Trophoblast cell (in vitro differentiated cells and primary cell): ENCODE measurements at regions not wholly inside any gene's neighbourhood (a gene's known extent, or its start where the extent isn't known, plus 50 kb on each side); places are given as distances from the start of the nearest gene placed in this dataset.

Experiments
- DNase-seq, 2 donors: peaks; one replicate each; pipeline ENCODE4 v3.0.0-alpha.2; 2016
- H2AFZ ChIP-seq: 2 replicates; pipeline ENCODE4 v1.6.1; 2013; ENCODE audit warnings: low read length, moderate library complexity, mild to moderate bottlenecking; ENCODE audit not compliant: insufficient read depth, poor library complexity
- H2AK5ac ChIP-seq: 2 replicates; pipeline ENCODE4 v1.6.1; 2013; ENCODE audit warnings: mild to moderate bottlenecking, low read length
- H2BK120ac ChIP-seq: 2 replicates; pipeline ENCODE4 v1.6.1; 2013; ENCODE audit warnings: low read length, mild to moderate bottlenecking, moderate library complexity; ENCODE audit not compliant: insufficient read depth, poor library complexity
- H2BK12ac ChIP-seq: 2 replicates; pipeline ENCODE4 v1.6.1; 2013; ENCODE audit warnings: mild to moderate bottlenecking, low read length, moderate library complexity
- H2BK5ac ChIP-seq: 2 replicates; pipeline ENCODE4 v1.6.1; 2013; ENCODE audit warnings: low read length, low read depth, moderate library complexity, mild to moderate bottlenecking; ENCODE audit not compliant: poor library complexity
- H3K14ac ChIP-seq: 2 replicates; pipeline ENCODE4 v1.6.1; 2013; ENCODE audit warnings: mild to moderate bottlenecking, low read length
- H3K18ac ChIP-seq: 2 replicates; pipeline ENCODE4 v1.6.1; 2013; ENCODE audit warnings: mild to moderate bottlenecking, low read length
- H3K23ac ChIP-seq: 2 replicates; pipeline ENCODE4 v1.6.1; 2013; ENCODE audit warnings: low read length
- H3K27ac ChIP-seq: 2 replicates; pipeline ENCODE4 v1.5.1; 2013; ENCODE audit warnings: low read depth, mild to moderate bottlenecking, inconsistent platforms, low read length, moderate library complexity
- H3K27me3 ChIP-seq: 2 replicates; pipeline ENCODE4 v1.6.1; 2013; ENCODE audit warnings: inconsistent platforms, mild to moderate bottlenecking, low read length, moderate library complexity; ENCODE audit not compliant: insufficient read depth
- H3K36me3 ChIP-seq, 2 experiments: 1 replicate in 1 of 2; 2 replicates in 1 of 2; pipeline ENCODE4 v1.6.1; 2013; ENCODE audit warnings: low read length in 2 of 2, mild to moderate bottlenecking in 2 of 2, moderate library complexity in 1 of 2; ENCODE audit not compliant: insufficient read depth in 2 of 2, control insufficient read depth in 1 of 2
- H3K4ac ChIP-seq: 2 replicates; pipeline ENCODE4 v1.6.1; 2013; ENCODE audit warnings: low read depth, mild to moderate bottlenecking, low read length, moderate library complexity
- H3K4me1 ChIP-seq, 2 experiments: 1 replicate in 1 of 2; 2 replicates in 1 of 2; pipeline ENCODE4 v1.6.1; 2013; ENCODE audit warnings: low read length in 2 of 2, mild to moderate bottlenecking in 2 of 2, moderate library complexity in 1 of 2; ENCODE audit not compliant: insufficient read depth in 2 of 2, control insufficient read depth in 1 of 2
- H3K4me2 ChIP-seq: 2 replicates; pipeline ENCODE4 v1.6.1; 2013; ENCODE audit warnings: inconsistent platforms, mild to moderate bottlenecking, low read length, moderate library complexity
- H3K4me3 ChIP-seq: 2 replicates; pipeline ENCODE4 v1.5.1; 2013; ENCODE audit warnings: mild to moderate bottlenecking, low read depth, low read length, inconsistent platforms
- H3K79me1 ChIP-seq: one replicate; pipeline ENCODE4 v1.6.1; 2013; ENCODE audit warnings: low read length
- H3K79me2 ChIP-seq: 2 replicates; pipeline ENCODE4 v1.6.1; 2013; ENCODE audit warnings: low read length, mild to moderate bottlenecking; ENCODE audit not compliant: control insufficient read depth, insufficient read depth, poor library complexity
- H3K9ac ChIP-seq: 2 replicates; pipeline ENCODE4 v1.6.1; 2013; ENCODE audit warnings: mild to moderate bottlenecking, low read length
- H3K9me3 ChIP-seq: 2 replicates; pipeline ENCODE4 v1.6.1; 2013; ENCODE audit warnings: low read depth, mild to moderate bottlenecking, control low read depth, inconsistent platforms, low read length; ENCODE audit not compliant: insufficient read depth
- H4K12ac ChIP-seq: 2 replicates; pipeline ENCODE4 v1.6.1; 2013; ENCODE audit warnings: low read depth, mild to moderate bottlenecking, low read length, moderate library complexity
- H4K8ac ChIP-seq: 2 replicates; pipeline ENCODE4 v1.6.1; 2013; ENCODE audit warnings: low read depth, mild to moderate bottlenecking, low read length, moderate library complexity
- H4K91ac ChIP-seq: one replicate; pipeline ENCODE4 v1.6.1; 2013; ENCODE audit warnings: low read depth, mild to moderate bottlenecking, low read length, moderate library complexity
- WGBS: extraction: QIAGEN DNeasy Blood & Tissue Kit; methylation state at CpG from one replicate; pipeline ENCODE4 v1.1.7; 2013; ENCODE audit warnings: missing lambda C conversion rate; ENCODE audit not compliant: insufficient read length, insufficient coverage; ENCODE audit errors: extremely low coverage; 5-methylcytosine and 5-hydroxymethylcytosine counted together

GRCh38 chr12:58177366-58177765 lies 236.0 kb downstream of the ATP23 start:
- no peak overlapping the region for H4K91ac ChIP-seq

GRCh38 chr12:58184212-58184611 lies 242.8 kb downstream of the ATP23 start:
- Histone ChIP-seq H3K4ac (no peak overlapping the region), H3K79me2 (no peaks in the 10 kb centered on the region), H3K14ac (no peak overlapping the region), H2AFZ (no peak overlapping the region), H2AK5ac (no peak overlapping the region), H4K12ac (no peak overlapping the region), H3K4me3 (no peak overlapping the region), H3K9ac (no peak overlapping the region), H3K4me2 (no peak overlapping the region), H3K4me1 (no peaks in the 10 kb centered on the region), H4K8ac (no peak overlapping the region), H4K91ac (no peak overlapping the region), H2BK120ac (no peak overlapping the region), H2BK5ac (no peak overlapping the region), H3K9me3 (no peaks in the 10 kb centered on the region), H3K27me3 (no peaks in the 10 kb centered on the region), H3K27ac (no peak overlapping the region), H3K18ac (no peak overlapping the region), H3K23ac (no peak overlapping the region), H3K79me1 (no peaks in the 10 kb centered on the region), H2BK12ac (no peak overlapping the region), H3K36me3 (no peaks in the 10 kb centered on the region)
- DNase-seq, result no peak

More at GRCh38 chr12:58177366-58177765, 236.0 kb downstream of the ATP23 start:
- Histone ChIP-seq H2BK5ac (no peak overlapping the region), H4K8ac (no peak overlapping the region), H3K36me3 (no peaks in the 10 kb centered on the region), H3K4me1 (no peaks in the 10 kb centered on the region), H3K4me2 (no peak overlapping the region), H3K79me2 (no peaks in the 10 kb centered on the region), H4K12ac (no peak overlapping the region), H3K9me3 (peaks cover 2% of the 10 kb centered on the region), H3K4ac (no peak overlapping the region), H3K79me1 (no peaks in the 10 kb centered on the region), H2AFZ (no peak overlapping the region), H3K18ac (no peak overlapping the region), H3K4me3 (no peak overlapping the region), H3K9ac (no peak overlapping the region), H2BK12ac (no peak overlapping the region), H3K14ac (no peak overlapping the region), H3K27ac (no peak overlapping the region), H3K23ac (no peak overlapping the region), H2AK5ac (no peak overlapping the region), H2BK120ac (no peak overlapping the region), H3K27me3 (no peaks in the 10 kb centered on the region)
- no CpG with 5 or more reads among the region's 2 CpGs for WGBS
- peak in 1 of 2 donors; percentile 22 for DNase-seq

- H3K9ac ChIP-seq, result no peak overlapping the region
- H2AFZ ChIP-seq, result no peak overlapping the region
- H4K91ac ChIP-seq, result no peak overlapping the region
These were observed 245.0 kb downstream of the ATP23 start for GRCh38 chr12:58186401-58186800.

GRCh38 chr12:58186914-58187313 lies 245.5 kb downstream of the ATP23 start:
- Histone ChIP-seq H3K27me3 (no peaks in the 10 kb centered on the region), H4K12ac (no peak overlapping the region)

More at GRCh38 chr12:58186401-58186800, 245.0 kb downstream of the ATP23 start:
- H3K79me1 ChIP-seq, result no peaks in the 10 kb centered on the region
- no peak overlapping the region for H3K27ac ChIP-seq
- no peak overlapping the region for H3K4me2 ChIP-seq
- H3K23ac ChIP-seq, result no peak overlapping the region
- H3K4ac ChIP-seq, result no peak overlapping the region
- H3K4me1 ChIP-seq, result no peaks in the 10 kb centered on the region
- H3K9me3 ChIP-seq, result no peaks in the 10 kb centered on the region
- no peak overlapping the region for H4K8ac ChIP-seq
- no peak overlapping the region for H3K4me3 ChIP-seq
- no CpG with 5 or more reads among the region's 4 CpGs for WGBS
- H3K79me2 ChIP-seq, result no peaks in the 10 kb centered on the region
- H3K18ac ChIP-seq, result no peak overlapping the region
- no peak for DNase-seq
- H3K27me3 ChIP-seq, result no peaks in the 10 kb centered on the region
- no peaks in the 10 kb centered on the region for H3K36me3 ChIP-seq
- no peak overlapping the region for H2BK5ac ChIP-seq
- no peak overlapping the region for H2BK12ac ChIP-seq
- no peak overlapping the region for H4K12ac ChIP-seq
- no peak overlapping the region for H2AK5ac ChIP-seq
- H3K14ac ChIP-seq, result no peak overlapping the region
- no peak overlapping the region for H2BK120ac ChIP-seq

More at GRCh38 chr12:58186914-58187313, 245.5 kb downstream of the ATP23 start:
- H3K27ac ChIP-seq, result no peak overlapping the region
- H3K14ac ChIP-seq, result no peak overlapping the region
- no peaks in the 10 kb centered on the region for H3K79me1 ChIP-seq
- H2AFZ ChIP-seq, result no peak overlapping the region
- H3K4me1 ChIP-seq, result no peaks in the 10 kb centered on the region
- H3K4ac ChIP-seq, result no peak overlapping the region
- no peak overlapping the region for H2BK5ac ChIP-seq
- WGBS, result no CpG with 5 or more reads among the region's 3 CpGs
- H3K4me2 ChIP-seq, result no peak overlapping the region
- H2BK120ac ChIP-seq, result no peak overlapping the region
- H3K4me3 ChIP-seq, result no peak overlapping the region
- H3K9me3 ChIP-seq, result no peaks in the 10 kb centered on the region
- no peaks in the 10 kb centered on the region for H3K36me3 ChIP-seq
- H3K79me2 ChIP-seq, result no peaks in the 10 kb centered on the region
- no peak overlapping the region for H2BK12ac ChIP-seq
- no peak overlapping the region for H3K23ac ChIP-seq
- H4K8ac ChIP-seq, result no peak overlapping the region
- DNase-seq, result no peak
- H4K91ac ChIP-seq, result no peak overlapping the region
- no peak overlapping the region for H2AK5ac ChIP-seq
- H3K9ac ChIP-seq, result no peak overlapping the region
- H3K18ac ChIP-seq, result no peak overlapping the region
